GM18873 (cell line): ENCODE measurements at regions not wholly inside any gene's neighbourhood (a gene's known extent, or its start where the extent isn't known, plus 50 kb on each side); places are given as distances from the start of the nearest gene placed in this dataset.
"Not testable (repeated sequence)": the region's sequence is repeated elsewhere in the genome, so short reads cannot be mapped to it uniquely, and the experiment has no call there.

Source experiments
- ATAC-seq: cut with Tn5 transposase; IDR thresholded peaks from one replicate; pipeline ENCODE4 v1.9.1; 2021; ENCODE audit warnings: mild to moderate bottlenecking, moderate library complexity, moderate number of reproducible peaks; ENCODE audit not compliant: unreplicated experiment, low FRiP score

DNA sequence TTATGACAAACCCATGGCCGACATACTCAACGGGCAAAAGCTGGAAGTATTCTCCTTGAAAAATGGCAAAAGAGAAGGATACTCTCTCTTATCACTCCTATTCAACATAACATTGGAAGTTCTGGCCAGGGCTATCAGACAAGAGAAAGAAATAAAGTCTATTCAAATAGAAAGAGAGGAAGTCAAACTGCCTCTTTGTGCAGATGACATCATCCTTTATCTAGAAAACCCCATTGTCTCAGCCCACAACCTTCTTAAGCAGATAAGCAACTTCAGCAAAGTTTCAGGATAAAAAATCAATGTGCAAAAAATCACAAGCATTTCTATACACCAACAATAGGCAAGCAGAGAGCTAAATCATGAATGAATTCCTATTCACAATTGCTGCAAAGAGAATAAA is 1799.9 kb upstream of the ACO1 start:
- no peak for ATAC-seq

DNA sequence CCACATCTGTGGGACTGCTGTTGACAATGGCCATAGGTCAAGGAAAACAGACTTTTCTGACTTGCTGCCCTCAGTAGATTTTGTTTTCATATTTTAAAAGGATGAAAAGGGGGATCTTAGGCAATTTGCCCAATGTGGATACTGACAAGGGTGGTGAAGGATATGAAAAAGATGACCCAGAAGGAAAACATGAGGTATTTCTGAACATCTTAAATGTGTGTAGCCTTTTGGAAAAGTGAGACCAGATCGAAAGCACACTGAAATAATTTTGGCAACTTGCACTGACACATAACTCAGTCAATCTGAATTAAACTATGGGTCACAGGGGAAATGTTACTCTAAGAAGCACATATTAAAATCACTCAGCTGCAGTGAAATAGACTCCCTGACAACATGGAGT is 1793.0 kb upstream of the ACO1 start:
- no peak for ATAC-seq

GRCh38 chr9:30597608-30598007 is 1786.8 kb upstream of the ACO1 start:
- no peak for ATAC-seq

DNA sequence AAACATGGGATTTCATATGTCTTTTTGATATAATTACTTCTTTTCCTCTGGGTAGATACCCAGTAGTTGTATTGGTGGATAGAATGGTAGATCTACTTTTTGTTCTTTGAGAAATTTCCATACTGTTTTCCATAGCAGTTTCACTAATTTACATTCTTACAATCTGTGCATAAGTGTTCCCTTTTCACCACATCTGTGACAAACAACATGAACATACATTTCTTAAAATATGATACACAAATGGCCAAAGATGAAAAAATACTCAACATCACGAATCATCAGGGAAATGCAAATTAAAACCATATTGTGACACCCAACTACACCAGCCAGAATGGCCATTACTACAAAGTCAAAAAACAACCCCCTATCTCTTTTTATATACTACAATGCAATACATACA is 1778.5 kb upstream of the ACO1 start:
- ATAC-seq, result no peak

DNA sequence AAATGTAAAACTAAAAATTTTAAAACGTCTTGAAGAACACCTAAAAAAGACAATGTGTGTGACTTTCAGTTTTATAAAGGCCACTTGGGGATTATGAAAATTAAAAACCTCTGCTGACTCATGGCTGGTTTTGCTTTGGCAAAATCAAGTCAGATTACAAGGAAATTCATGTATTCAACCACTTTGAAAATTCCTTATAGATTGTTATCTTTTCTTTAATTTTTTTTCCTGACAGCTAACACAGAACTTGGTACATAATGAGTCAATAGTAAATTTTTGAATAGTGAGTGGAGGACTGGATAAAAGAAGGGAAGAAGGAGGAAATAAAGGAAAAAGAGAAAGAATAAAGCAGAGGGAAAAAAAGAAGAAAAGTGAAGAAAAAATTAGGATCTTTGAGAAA is 1774.7 kb upstream of the ACO1 start:
- no peak for ATAC-seq

DNA sequence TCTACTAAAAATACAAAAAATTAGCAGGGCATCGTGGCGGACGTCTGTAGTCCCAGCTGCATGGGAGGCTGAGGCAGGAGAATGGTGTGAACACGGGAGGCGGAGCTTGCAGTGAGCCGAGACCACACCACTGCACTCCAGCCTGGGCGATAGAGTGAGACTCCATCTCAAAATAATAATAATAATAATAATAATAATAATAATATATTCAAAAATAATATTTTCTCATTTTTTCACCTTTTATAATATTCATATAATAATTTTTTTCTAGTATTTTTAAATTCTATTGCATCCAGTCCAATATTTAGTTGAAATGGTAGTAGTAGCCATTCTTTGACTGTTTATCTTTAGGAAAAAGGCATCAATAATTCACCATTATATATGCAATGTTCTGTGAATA is 1767.7 kb upstream of the ACO1 start:
- not testable (repeated sequence) for ATAC-seq

DNA sequence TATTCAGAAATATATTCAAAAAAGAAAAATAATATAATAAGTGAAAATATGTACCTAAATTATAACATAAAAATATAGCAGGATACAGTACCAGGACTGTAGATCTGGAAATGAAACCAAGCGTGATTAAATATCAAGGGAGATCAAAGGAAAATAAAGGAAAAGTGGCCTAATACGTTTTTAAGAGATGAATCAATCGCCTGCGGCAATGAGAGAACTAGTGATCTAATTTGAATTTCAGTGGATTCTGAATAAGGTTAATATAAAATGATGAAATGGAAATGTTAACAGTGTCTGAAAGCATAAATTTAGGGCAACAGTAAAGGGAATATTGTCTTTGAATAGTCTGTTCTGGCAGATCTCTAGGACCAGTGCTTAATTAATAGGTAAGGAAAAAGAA is 1761.9 kb upstream of the ACO1 start:
- no peak for ATAC-seq

- ATAC-seq, result no peak
These were observed 1755.4 kb upstream of the ACO1 start for GRCh38 chr9:30628915-30629567.

- ATAC-seq, result peak; percentile 41
These were observed 1754.0 kb upstream of the ACO1 start for GRCh38 chr9:30630459-30630858.

GRCh38 chr9:30646639-30647038 is 1737.8 kb upstream of the ACO1 start:
- not testable (repeated sequence) for ATAC-seq

- no peak for ATAC-seq
These were observed 1722.5 kb upstream of the ACO1 start for GRCh38 chr9:30661925-30662324.

DNA sequence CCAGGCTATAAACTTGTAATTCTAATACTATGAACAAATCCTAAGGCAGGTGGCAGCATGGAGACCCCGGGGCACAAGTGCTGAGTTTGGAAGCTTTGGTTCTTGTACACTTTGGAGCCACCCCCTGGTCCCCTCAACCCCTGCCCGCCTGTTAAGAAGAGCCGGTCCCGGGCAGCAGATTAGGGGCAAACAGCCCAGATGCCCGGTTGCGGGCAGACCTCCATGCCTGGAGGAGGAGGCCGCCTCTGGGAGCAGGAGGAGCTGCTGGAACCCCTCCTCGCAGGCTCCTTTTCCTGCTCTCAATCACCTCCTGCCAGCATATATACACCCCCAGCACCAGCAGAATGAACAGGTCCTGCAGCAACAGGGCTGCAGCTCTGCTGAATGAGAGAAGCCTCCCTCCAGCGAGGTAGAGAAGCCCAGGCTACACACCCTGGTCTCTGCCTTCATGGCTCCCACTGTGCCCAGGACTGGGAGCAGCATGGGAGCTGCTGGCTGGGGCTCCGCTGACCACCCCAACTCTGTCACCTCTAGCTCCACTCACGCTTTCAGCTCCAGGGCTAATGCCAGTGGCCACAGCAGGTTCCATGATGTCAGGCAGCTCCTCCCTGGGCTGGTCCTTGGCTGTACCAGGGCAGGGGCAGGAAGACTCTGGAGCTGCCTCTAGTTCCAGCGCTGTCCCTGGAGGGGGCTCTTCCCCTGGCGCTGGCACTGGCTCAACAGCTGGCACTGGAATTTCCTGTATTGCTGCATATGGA is 1713.5 kb upstream of the ACO1 start:
- ATAC-seq, result no peak

- no peak for ATAC-seq
These were observed 1711.3 kb upstream of the ACO1 start for GRCh38 chr9:30673132-30673531.

DNA sequence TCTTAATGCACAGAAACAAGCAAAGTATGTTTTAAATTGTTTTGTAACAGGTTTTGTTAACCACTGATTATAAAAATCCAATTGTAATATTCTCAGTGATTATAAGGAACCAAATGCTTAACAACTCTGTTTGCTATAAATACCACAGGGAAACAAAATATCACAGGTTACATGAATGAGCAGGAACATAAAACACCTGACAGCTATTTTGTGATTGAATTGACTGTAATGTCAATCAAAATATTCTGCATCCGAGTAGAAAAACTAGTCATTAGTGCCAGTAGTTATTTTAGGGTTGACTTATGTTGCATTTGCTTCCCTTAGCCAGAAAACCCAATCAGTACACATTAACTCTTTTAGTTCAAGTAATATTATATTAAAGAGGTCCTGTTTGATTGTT is 1707.8 kb upstream of the ACO1 start:
- ATAC-seq, result no peak

DNA sequence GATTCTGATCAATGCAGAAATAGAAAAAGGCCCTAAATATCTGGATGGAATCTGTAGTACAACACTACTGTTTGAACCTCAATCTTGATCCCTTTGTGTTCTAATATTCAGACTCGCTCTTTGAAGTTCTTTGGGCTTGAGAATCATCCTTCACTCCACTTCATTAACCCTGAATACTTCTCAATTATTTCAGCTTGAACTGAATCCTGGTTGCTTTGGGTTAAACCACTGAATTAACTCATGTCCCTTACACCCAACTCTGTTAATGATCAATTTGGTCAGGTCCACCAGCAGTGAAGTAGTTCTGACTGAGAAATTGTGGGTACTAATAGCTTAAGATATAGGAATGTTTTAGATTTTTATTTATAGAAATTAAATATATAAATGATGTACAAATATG is 1707.2 kb upstream of the ACO1 start:
- ATAC-seq, result no peak

DNA sequence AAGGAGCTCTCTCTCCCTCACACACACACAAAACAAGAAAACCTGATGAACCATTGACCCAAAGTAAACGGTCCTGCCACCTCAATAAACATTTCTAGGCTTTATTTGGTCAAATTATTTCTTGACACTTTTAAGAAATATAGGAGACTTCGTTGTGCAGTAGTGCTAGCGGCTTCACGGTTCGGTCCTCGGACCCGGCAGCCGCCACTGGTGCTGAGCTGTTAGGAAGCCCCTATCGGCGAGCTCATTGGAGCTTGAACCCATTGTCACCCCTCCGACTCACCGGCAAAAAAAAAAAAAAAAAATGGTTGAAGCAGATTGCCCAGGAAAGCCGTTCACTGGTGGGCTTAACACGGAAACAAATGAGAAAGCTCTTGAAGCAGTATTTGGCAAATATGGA is 1695.6 kb upstream of the ACO1 start:
- ATAC-seq, result no peak

DNA sequence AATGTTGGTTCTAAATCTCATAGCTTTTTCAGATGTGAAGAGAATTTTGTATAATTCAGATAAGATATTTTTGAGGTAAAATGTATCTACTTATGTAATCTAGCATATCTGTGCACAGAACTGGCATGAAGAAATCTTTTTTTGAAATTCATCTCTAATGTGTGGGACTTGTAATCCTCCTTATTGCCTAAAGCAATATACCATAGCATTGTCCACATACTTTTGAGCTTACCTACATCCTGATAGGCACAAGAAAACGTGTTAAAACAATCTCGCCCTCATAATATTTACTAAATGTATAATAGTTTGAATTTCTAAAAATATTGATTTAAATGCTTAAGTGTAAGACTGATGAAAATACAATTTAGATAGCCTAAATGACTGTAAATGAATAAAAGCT is 1686.5 kb upstream of the ACO1 start:
- no peak for ATAC-seq

GRCh38 chr9:30711591-30711990 is 1672.9 kb upstream of the ACO1 start:
- ATAC-seq, result no peak

GRCh38 chr9:30713243-30713642 is 1671.2 kb upstream of the ACO1 start:
- ATAC-seq, result no peak

GRCh38 chr9:30714389-30714788 is 1670.1 kb upstream of the ACO1 start:
- ATAC-seq, result no peak

DNA sequence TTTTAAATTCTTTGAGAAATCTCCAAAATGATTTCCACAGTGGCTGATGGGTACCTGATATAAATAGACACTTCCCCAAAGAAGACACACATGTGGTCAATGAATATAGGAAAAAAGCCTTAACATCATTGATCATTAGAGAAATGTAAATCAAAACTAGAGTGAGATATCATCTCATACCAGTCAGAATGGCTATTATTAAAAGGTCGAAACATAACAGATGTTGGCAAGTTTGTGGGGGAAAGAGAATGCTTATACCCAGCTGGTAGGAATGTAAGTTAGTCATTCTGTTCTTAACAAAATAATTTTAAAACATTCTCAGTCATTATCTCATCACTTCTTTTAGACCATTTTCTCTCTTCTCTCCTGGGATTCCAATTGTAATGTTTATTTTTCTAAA is 1666.0 kb upstream of the ACO1 start:
- no peak for ATAC-seq

DNA sequence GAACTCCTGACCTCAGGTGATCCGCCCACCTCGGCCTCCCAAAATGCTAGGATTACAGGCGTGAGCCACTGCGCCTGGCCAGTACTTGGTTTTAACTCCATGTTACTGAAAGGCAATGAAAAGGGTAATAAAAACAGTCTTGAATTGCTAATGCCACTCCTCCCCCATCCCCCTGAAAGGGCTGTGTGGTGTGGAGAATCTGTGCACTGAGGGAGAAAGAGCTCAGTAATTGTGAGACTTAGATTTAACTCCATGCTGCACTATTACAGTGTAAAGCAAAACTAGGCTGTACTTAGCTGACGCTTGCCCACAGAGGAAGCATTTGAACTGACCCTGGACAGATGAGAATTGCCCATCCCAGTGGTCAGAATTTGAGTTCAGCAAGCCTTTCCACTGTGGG is 1662.4 kb upstream of the ACO1 start:
- no peak for ATAC-seq
